DND-41 (cell line): ENCODE measurements at regions not wholly inside any gene's neighbourhood (a gene's known extent, or its start where the extent isn't known, plus 50 kb on each side); places are given as distances from the start of the nearest gene placed in this dataset.

Experiments used
- ATAC-seq: fragments of 200-7000 bp; cut with Tn5 transposase; 3 replicates; pipeline ENCODE4 v1.9.1; 2021; ENCODE audit warnings: low read depth; ENCODE audit not compliant: insufficient read depth
- DNase-seq: peaks from one replicate; pipeline ENCODE4 v3.0.0-alpha.2; 2020
- H2AFZ ChIP-seq: 2 replicates; pipeline ENCODE4 v1.6.0; 2012; ENCODE audit warnings: low read depth, low read length
- H3K27ac ChIP-seq: 2 replicates; pipeline ENCODE4 v1.5.1; 2012; ENCODE audit warnings: low read length, inconsistent platforms
- H3K27me3 ChIP-seq: fragments of 200-600 bp; sonication (generic); 2 replicates; pipeline ENCODE4 v1.6.0; 2012; ENCODE audit warnings: low read length, mild to moderate bottlenecking, inconsistent platforms; ENCODE audit not compliant: insufficient read depth, poor library complexity
- H3K36me3 ChIP-seq: 2 replicates; pipeline ENCODE4 v1.5.1; 2012; ENCODE audit warnings: low read length, inconsistent platforms; ENCODE audit not compliant: insufficient read depth
- H3K4me1 ChIP-seq: 2 replicates; pipeline ENCODE4 v1.5.1; 2012; ENCODE audit warnings: mild to moderate bottlenecking, low read length; ENCODE audit not compliant: insufficient read depth
- H3K4me2 ChIP-seq: 2 replicates; pipeline ENCODE4 v1.6.0; 2012; ENCODE audit warnings: mild to moderate bottlenecking, moderate library complexity, low read length, inconsistent platforms; ENCODE audit not compliant: insufficient read depth
- H3K4me3 ChIP-seq, 2 experiments: fragments of 200-600 bp in 1 of 2; shearing (Covaris generic) in 1 of 2; 2 replicates each; pipeline ENCODE4 v1.5.1; 2012 to 2016; ENCODE audit warnings: inconsistent platforms in 2 of 2, low read length in 2 of 2, mild to moderate bottlenecking in 2 of 2, low read depth in 1 of 2, moderate library complexity in 1 of 2
- H3K79me2 ChIP-seq: 2 replicates; pipeline ENCODE4 v1.6.0; 2012; ENCODE audit warnings: low read length, inconsistent platforms; ENCODE audit not compliant: insufficient read depth
- H3K9ac ChIP-seq: 2 replicates; pipeline ENCODE4 v1.6.0; 2012; ENCODE audit warnings: low read depth, mild to moderate bottlenecking, inconsistent platforms, low read length, moderate library complexity
- H3K9me3 ChIP-seq: 2 replicates; pipeline ENCODE4 v1.5.1; 2012; ENCODE audit warnings: low read length, moderate library complexity, mild to moderate bottlenecking, inconsistent platforms; ENCODE audit not compliant: insufficient read depth, severe bottlenecking
- H4K20me1 ChIP-seq: 2 replicates; pipeline ENCODE4 v1.6.0; 2012; ENCODE audit warnings: low read length; ENCODE audit not compliant: insufficient read depth
- CTCF ChIP-seq: IDR thresholded peaks from 2 replicates; pipeline ENCODE4 v1.5.1; 2012; ENCODE audit warnings: borderline replicate concordance, low read length, moderate library complexity, mild to moderate bottlenecking; ENCODE audit not compliant: poor library complexity, severe bottlenecking; ENCODE audit errors: extremely low read depth
- EZH2 ChIP-seq: IDR thresholded peaks from 3 replicates; pipeline ENCODE4 v1.6.1; 2012; ENCODE audit warnings: borderline replicate concordance, low read depth, mild to moderate bottlenecking, moderate library complexity, low read length, inconsistent platforms; ENCODE audit not compliant: severe bottlenecking

- Histone ChIP-seq H3K4me1 (no peaks in the 10 kb centered on the region), H2AFZ (no peak overlapping the region), H3K27ac (no peak overlapping the region), H3K27me3 (peaks cover 29% of the 10 kb centered on the region), H3K79me2 (no peaks in the 10 kb centered on the region), H3K4me2 (no peak overlapping the region), H4K20me1 (no peaks in the 10 kb centered on the region), H3K36me3 (no peaks in the 10 kb centered on the region), H3K9ac (no peak overlapping the region), H3K4me3 (no peak overlapping the region), H3K9me3 (no peaks in the 10 kb centered on the region)
- TF ChIP-seq CTCF (no peak), EZH2 (no peak)
- ATAC-seq (no peak), DNase-seq (no peak)
Observed at GRCh38 chr2:38174646-38175423, 98.9 kb upstream of the CYP1B1 start.

- Histone ChIP-seq H3K9ac (no peak overlapping the region), H3K4me1 (no peaks in the 10 kb centered on the region), H4K20me1 (no peaks in the 10 kb centered on the region), H3K9me3 (no peaks in the 10 kb centered on the region), H3K4me2 (no peak overlapping the region), H3K4me3 (no peak overlapping the region), H3K27me3 (peaks cover 23% of the 10 kb centered on the region), H2AFZ (no peak overlapping the region), H3K27ac (no peak overlapping the region), H3K79me2 (no peaks in the 10 kb centered on the region), H3K36me3 (no peaks in the 10 kb centered on the region)
- no peak for ATAC-seq
- no peak for DNase-seq
- TF ChIP-seq EZH2 = no peak
- TF ChIP-seq CTCF = no peak
Observed at GRCh38 chr2:38174131-38174530, 98.2 kb upstream of the CYP1B1 start.

- ATAC-seq = no peak
- H3K9ac ChIP-seq = no peak overlapping the region
- DNase-seq = no peak
- H3K27ac ChIP-seq = no peak overlapping the region
- H3K4me1 ChIP-seq = no peaks in the 10 kb centered on the region
- TF ChIP-seq CTCF (no peak), EZH2 (no peak)
- H3K4me3 ChIP-seq = no peak overlapping the region
- H2AFZ ChIP-seq = no peak overlapping the region
- no peaks in the 10 kb centered on the region for H3K9me3 ChIP-seq
- H3K36me3 ChIP-seq = no peaks in the 10 kb centered on the region
- no peak overlapping the region for H3K4me2 ChIP-seq
- no peaks in the 10 kb centered on the region for H4K20me1 ChIP-seq
- H3K79me2 ChIP-seq = no peaks in the 10 kb centered on the region
- peaks cover 19% of the 10 kb centered on the region for H3K27me3 ChIP-seq
Observed at GRCh38 chr2:38173683-38174082, 97.7 kb upstream of the CYP1B1 start.
